BLaER1 treated with 17β-estradiol and CSF1 and Interleukin-3, amounts not matched to agents 10 nM and 100 nM (cell line): ENCODE measurements at regions not wholly inside any gene's neighbourhood (a gene's known extent, or its start where the extent isn't known, plus 50 kb on each side); places are given as distances from the start of the nearest gene placed in this dataset.

Experiments used
- H3K27ac ChIP-seq, 11 experiments: shearing (Covaris generic); formaldehyde crosslinking; 2 replicates each; pipeline ENCODE4 v1.8.1; 2022
- H3K27me3 ChIP-seq, 11 experiments: shearing (Covaris generic); formaldehyde crosslinking; 2 replicates each; pipeline ENCODE4 v1.8.1; 2022
- H3K36me3 ChIP-seq, 11 experiments: shearing (Covaris generic); formaldehyde crosslinking; 2 replicates each; pipeline ENCODE4 v1.8.1; 2022
- H3K4me1 ChIP-seq, 10 experiments: shearing (Covaris generic); formaldehyde crosslinking; 2 replicates each; pipeline ENCODE4 v1.8.1; 2022
- H3K4me2 ChIP-seq, 11 experiments: shearing (Covaris generic); formaldehyde crosslinking; 2 replicates each; pipeline ENCODE4 v1.8.1; 2022
- H3K4me3 ChIP-seq, 10 experiments: shearing (Covaris generic); formaldehyde crosslinking; 2 replicates each; pipeline ENCODE4 v1.8.1; 2022
- H3K9ac ChIP-seq, 11 experiments: shearing (Covaris generic); formaldehyde crosslinking; 2 replicates each; pipeline ENCODE4 v1.8.1; 2022
- H3K9me3 ChIP-seq, 11 experiments: shearing (Covaris generic); formaldehyde crosslinking; replicated peaks in 1 of 11; 2 replicates each; pipeline ENCODE4 v1.8.1; 2022
- H4K20me1 ChIP-seq, 11 experiments: shearing (Covaris generic); formaldehyde crosslinking; 2 replicates each; pipeline ENCODE4 v1.8.1; 2022
- Cebpa-rat ChIP-seq, 11 experiments: shearing (Covaris generic); IDR thresholded peaks; 2 replicates each; pipeline ENCODE4 v1.8.1; 2022

- no peak for TF ChIP-seq Cebpa-rat (IDR thresholded peaks at IDR 0.05)
- Histone ChIP-seq H4K20me1 (no peaks in the 10 kb centered on the region), H3K4me2 (no peak overlapping the region), H3K27ac (no peak overlapping the region), H3K4me3 (no peak overlapping the region), H3K4me1 (peaks cover under 1 to 25% (median 10%) of the 10 kb centered on the region in 10 experiments; a peak in 17 of 20 replicates), H3K9me3 (no peaks in the 10 kb centered on the region; a peak in 1 of 22 replicates), H3K27me3 (no peaks in the 10 kb centered on the region), H3K9ac (no peak overlapping the region), H3K36me3 (no peaks in the 10 kb centered on the region)
Observed at GRCh38 chr6:137949686-137950390, 82.8 kb downstream of the TNFAIP3 start.

GRCh38 chr6:137950581-137950980 lies 83.5 kb downstream of the TNFAIP3 start:
- no peak overlapping the region for H3K27ac ChIP-seq
- H3K9ac ChIP-seq, result no peak overlapping the region
- H4K20me1 ChIP-seq, result no peaks in the 10 kb centered on the region
- no peak overlapping the region for H3K4me3 ChIP-seq
- no peaks in the 10 kb centered on the region for H3K27me3 ChIP-seq
- H3K36me3 ChIP-seq, result no peaks in the 10 kb centered on the region
- peak overlapping the region in 3 of 11 experiments; percentile 3 to 58 (median 38); a peak in 4 of 22 replicates for H3K4me2 ChIP-seq
- no peak for TF ChIP-seq Cebpa-rat (IDR thresholded peaks at IDR 0.05)
- peaks cover 0 to 6% (median 0%) of the 10 kb centered on the region in 11 experiments; a peak in 3 of 22 replicates for H3K9me3 ChIP-seq
- peaks cover 0 to 18% (median 4%) of the 10 kb centered on the region in 10 experiments; a peak in 10 of 20 replicates for H3K4me1 ChIP-seq

GRCh38 chr6:137951064-137951597 lies 84.1 kb downstream of the TNFAIP3 start:
- no peaks in the 10 kb centered on the region for H4K20me1 ChIP-seq
- H3K4me1 ChIP-seq, result peaks cover 0 to 18% (median 4%) of the 10 kb centered on the region in 10 experiments; a peak in 9 of 20 replicates
- no peak overlapping the region for H3K27ac ChIP-seq
- peaks cover 0 to 6% (median 0%) of the 10 kb centered on the region in 11 experiments; a peak in 3 of 22 replicates for H3K9me3 ChIP-seq
- no peak overlapping the region for H3K9ac ChIP-seq
- no peak overlapping the region for H3K4me3 ChIP-seq
- H3K4me2 ChIP-seq, result peak overlapping the region in 3 of 11 experiments; percentile 13 to 75 (median 51); a peak in 5 of 22 replicates
- no peak for TF ChIP-seq Cebpa-rat (IDR thresholded peaks at IDR 0.05)
- no peaks in the 10 kb centered on the region for H3K27me3 ChIP-seq
- H3K36me3 ChIP-seq, result no peaks in the 10 kb centered on the region

GRCh38 chr6:137952247-137952646 lies 85.2 kb downstream of the TNFAIP3 start:
- no peak for TF ChIP-seq Cebpa-rat (IDR thresholded peaks at IDR 0.05)
- Histone ChIP-seq H3K4me1 (peaks cover 0 to 19% (median 4%) of the 10 kb centered on the region in 10 experiments; a peak in 9 of 20 replicates), H3K9ac (no peak overlapping the region), H3K4me2 (no peak overlapping the region), H3K9me3 (peaks cover 0 to 6% (median 0%) of the 10 kb centered on the region in 11 experiments; a peak in 3 of 22 replicates), H3K27me3 (no peaks in the 10 kb centered on the region), H3K27ac (no peak overlapping the region), H3K36me3 (no peaks in the 10 kb centered on the region), H3K4me3 (no peak overlapping the region), H4K20me1 (no peaks in the 10 kb centered on the region)

- Histone ChIP-seq H3K4me1 (peaks cover 0 to 32% (median 5%) of the 10 kb centered on the region in 10 experiments; a peak in 11 of 20 replicates), H4K20me1 (no peaks in the 10 kb centered on the region), H3K36me3 (no peaks in the 10 kb centered on the region), H3K27me3 (no peaks in the 10 kb centered on the region), H3K27ac (no peak overlapping the region), H3K9ac (no peak overlapping the region), H3K4me2 (no peak overlapping the region), H3K9me3 (peaks cover 0 to 6% (median 0%) of the 10 kb centered on the region in 11 experiments; a peak in 4 of 22 replicates), H3K4me3 (no peak overlapping the region)
- TF ChIP-seq Cebpa-rat (IDR thresholded peaks at IDR 0.05), result no peak
Observed at GRCh38 chr6:137953761-137954160, 86.7 kb downstream of the TNFAIP3 start.

GRCh38 chr6:137954253-137954652 lies 87.2 kb downstream of the TNFAIP3 start:
- no peak overlapping the region for H3K27ac ChIP-seq
- H3K4me2 ChIP-seq, result no peak overlapping the region
- H3K36me3 ChIP-seq, result no peaks in the 10 kb centered on the region
- peaks cover 0 to 8% (median 0%) of the 10 kb centered on the region in 11 experiments; a peak in 4 of 22 replicates for H3K9me3 ChIP-seq
- no peak overlapping the region for H3K4me3 ChIP-seq
- peaks cover 0 to 37% (median 8%) of the 10 kb centered on the region in 10 experiments; a peak in 11 of 20 replicates for H3K4me1 ChIP-seq
- TF ChIP-seq Cebpa-rat (IDR thresholded peaks at IDR 0.05), result no peak
- no peak overlapping the region for H3K9ac ChIP-seq
- no peaks in the 10 kb centered on the region for H3K27me3 ChIP-seq
- H4K20me1 ChIP-seq, result no peaks in the 10 kb centered on the region

GRCh38 chr6:137956098-137956488 lies 89.0 kb downstream of the TNFAIP3 start:
- H3K27me3 ChIP-seq, result no peaks in the 10 kb centered on the region
- no peak for TF ChIP-seq Cebpa-rat (IDR thresholded peaks at IDR 0.05)
- no peak overlapping the region for H3K9ac ChIP-seq
- no peak overlapping the region for H3K4me2 ChIP-seq
- peaks cover 0 to 33% (median 4%) of the 10 kb centered on the region in 10 experiments; a peak in 10 of 20 replicates for H3K4me1 ChIP-seq
- peaks cover 0 to 16% (median 0%) of the 10 kb centered on the region in 11 experiments; a peak in 4 of 22 replicates for H3K9me3 ChIP-seq
- H4K20me1 ChIP-seq, result no peaks in the 10 kb centered on the region
- no peaks in the 10 kb centered on the region for H3K36me3 ChIP-seq
- H3K4me3 ChIP-seq, result no peak overlapping the region
- no peak overlapping the region for H3K27ac ChIP-seq

- Histone ChIP-seq H3K9ac (no peak overlapping the region), H3K4me2 (peak overlapping the region in 3 of 11 experiments; percentile 3 to 22 (median 18); a peak in 2 of 22 replicates)
- no peak for TF ChIP-seq Cebpa-rat (IDR thresholded peaks at IDR 0.05)
Observed at GRCh38 chr6:137957471-137957870, 90.4 kb downstream of the TNFAIP3 start.

More at GRCh38 chr6:137957471-137957870, 90.4 kb downstream of the TNFAIP3 start:
- Histone ChIP-seq H3K36me3 (no peaks in the 10 kb centered on the region), H3K27me3 (no peaks in the 10 kb centered on the region), H3K9me3 (peaks cover 0 to 16% (median 0%) of the 10 kb centered on the region in 11 experiments; a peak in 4 of 22 replicates), H3K4me1 (peaks cover 0 to 23% (median 4%) of the 10 kb centered on the region in 10 experiments; a peak in 8 of 20 replicates), H3K4me3 (no peak overlapping the region), H3K27ac (no peak overlapping the region), H4K20me1 (no peaks in the 10 kb centered on the region)
